ENCODE measurements at regions not wholly inside any gene's neighbourhood (a gene's known extent, or its start where the extent isn't known, plus 50 kb on each side); places are given as distances from the start of the nearest gene placed in this dataset.

GRCh38 chr5:1718669-1719068, 81.0 kb downstream of the MRPL36 start:
- TF ChIP-seq CTCF (IDR thresholded peaks at IDR 0.05) (no peak), EZH2 (IDR thresholded peaks at IDR 0.05; ENCODE audit: borderline replicate concordance, insufficient read depth, low read depth, low read length, poor library complexity, severe bottlenecking) (no peak)
